ENCODE measurements at regions not wholly inside any gene's neighbourhood (a gene's known extent, or its start where the extent isn't known, plus 50 kb on each side); places are given as distances from the start of the nearest gene placed in this dataset.

GRCh38 chr2:134155134-134155533, 98.7 kb upstream of the MGAT5 start:
- intact Hi-C loops (cut with micrococcal nuclease), result no loop called here

GRCh38 chr2:134158295-134158694, 95.6 kb upstream of the MGAT5 start:
- intact Hi-C loops (cut with micrococcal nuclease), result no loop called here

GRCh38 chr2:134161170-134161547, 92.7 kb upstream of the MGAT5 start:
- intact Hi-C loops (cut with micrococcal nuclease), result no loop called here

- intact Hi-C loops (cut with micrococcal nuclease), result no loop called here
Measured at GRCh38 chr2:134163336-134163735, 90.5 kb upstream of the MGAT5 start.

GRCh38 chr2:134164306-134164705, 89.6 kb upstream of the MGAT5 start:
- intact Hi-C loops (cut with micrococcal nuclease), result no loop called here

- intact Hi-C loops (cut with micrococcal nuclease), result no loop called here
Measured at GRCh38 chr2:134167015-134167414, 86.9 kb upstream of the MGAT5 start.

- intact Hi-C loops (cut with micrococcal nuclease), result no loop called here
Measured at GRCh38 chr2:134169788-134170187, 84.1 kb upstream of the MGAT5 start.

GRCh38 chr2:134170294-134170693, 83.6 kb upstream of the MGAT5 start:
- intact Hi-C loops (cut with micrococcal nuclease), result no loop called here

- intact Hi-C loops (cut with micrococcal nuclease), result no loop called here
Measured at GRCh38 chr2:134170700-134171099, 83.2 kb upstream of the MGAT5 start.

GRCh38 chr2:134173338-134174016, 80.4 kb upstream of the MGAT5 start:
- intact Hi-C loops (cut with micrococcal nuclease), result no loop called here

- intact Hi-C loops (cut with micrococcal nuclease), result no loop called here
Measured at GRCh38 chr2:134174711-134175110, 79.2 kb upstream of the MGAT5 start.

- intact Hi-C loops (cut with micrococcal nuclease), result no loop called here
Measured at GRCh38 chr2:134175834-134176233, 78.0 kb upstream of the MGAT5 start.

GRCh38 chr2:134177351-134177931, 76.4 kb upstream of the MGAT5 start:
- intact Hi-C loops (cut with micrococcal nuclease), result no loop called here

GRCh38 chr2:134178138-134178877, 75.6 kb upstream of the MGAT5 start:
- intact Hi-C loops (cut with micrococcal nuclease), result no loop called here

- intact Hi-C loops (cut with micrococcal nuclease), result loop anchor here (10.0 kb wide), 1 partner anchor 64 kb away; no protein-coding TSS in a partner anchor
Measured at GRCh38 chr2:134181219-134181618, 72.7 kb upstream of the MGAT5 start.

GRCh38 chr2:134183679-134184078, 70.2 kb upstream of the MGAT5 start:
- intact Hi-C loops (cut with micrococcal nuclease), result loop anchor here (10.0 kb wide), 1 partner anchor 61 kb away; no protein-coding TSS in a partner anchor

- intact Hi-C loops (cut with micrococcal nuclease), result loop anchor here (10.0 kb wide), 1 partner anchor 59 kb away; no protein-coding TSS in a partner anchor
Measured at GRCh38 chr2:134185639-134186038, 68.2 kb upstream of the MGAT5 start.

GRCh38 chr2:134189009-134189720, 64.7 kb upstream of the MGAT5 start:
- intact Hi-C loops (cut with micrococcal nuclease), result loop anchor here (10.0 kb wide), 1 partner anchor 56 kb away; no protein-coding TSS in a partner anchor

- intact Hi-C loops (cut with micrococcal nuclease), result no loop called here
Measured at GRCh38 chr2:134190062-134190806, 63.6 kb upstream of the MGAT5 start.

- intact Hi-C loops (cut with micrococcal nuclease), result no loop called here
Measured at GRCh38 chr2:134190807-134191203, 63.1 kb upstream of the MGAT5 start.

- intact Hi-C loops (cut with micrococcal nuclease), result no loop called here
Measured at GRCh38 chr2:134191835-134192234, 62.0 kb upstream of the MGAT5 start.
